Hematopoietic multipotent progenitor cell treated with erythropoietin and hydrocortisone succinate and interleukin-3 and kit ligand, for 4 days (in vitro differentiated cells): ENCODE measurements at regions not wholly inside any gene's neighbourhood (a gene's known extent, or its start where the extent isn't known, plus 50 kb on each side); places are given as distances from the start of the nearest gene placed in this dataset.
"Not testable (repeated sequence)": the region's sequence is repeated elsewhere in the genome, so short reads cannot be mapped to it uniquely, and the experiment has no call there.

Experiments used
- DNase-seq: peaks from one replicate; pipeline ENCODE4 v3.0.0-alpha.2; 2015

- DNase-seq = no peak
Observed at GRCh38 chr17:77038884-77039555, 101.7 kb upstream of the SEC14L1 start.

- no peak for DNase-seq
Observed at GRCh38 chr17:77042476-77043231, 98.1 kb upstream of the SEC14L1 start.

- no peak for DNase-seq
Observed at GRCh38 chr17:77045441-77046041, 95.2 kb upstream of the SEC14L1 start.

GRCh38 chr17:77049440-77049839, 91.3 kb upstream of the SEC14L1 start:
- no peak for DNase-seq

GRCh38 chr17:77050901-77051300, 89.9 kb upstream of the SEC14L1 start:
- DNase-seq = not testable (repeated sequence)

- no peak for DNase-seq
Observed at GRCh38 chr17:77054936-77055335, 85.8 kb upstream of the SEC14L1 start.

GRCh38 chr17:77055453-77055852, 85.3 kb upstream of the SEC14L1 start:
- no peak for DNase-seq

- no peak for DNase-seq
Observed at GRCh38 chr17:77058016-77058415, 82.8 kb upstream of the SEC14L1 start.

- no peak for DNase-seq
Observed at GRCh38 chr17:77061669-77062068, 79.1 kb upstream of the SEC14L1 start.

- no peak for DNase-seq
Observed at GRCh38 chr17:77064598-77064997, 76.2 kb upstream of the SEC14L1 start.

GRCh38 chr17:77066165-77066564, 74.6 kb upstream of the SEC14L1 start:
- no peak for DNase-seq

- peak; percentile 78 for DNase-seq
Observed at GRCh38 chr17:77066726-77067409, 73.9 kb upstream of the SEC14L1 start.

- DNase-seq = no peak
Observed at GRCh38 chr17:77068915-77069314, 71.9 kb upstream of the SEC14L1 start.

- peak; percentile 61 for DNase-seq
Observed at GRCh38 chr17:77070888-77071279, 69.9 kb upstream of the SEC14L1 start.

- DNase-seq = no peak
Observed at GRCh38 chr17:77071925-77072490, 68.8 kb upstream of the SEC14L1 start.

GRCh38 chr17:77072670-77073069, 68.1 kb upstream of the SEC14L1 start:
- DNase-seq = peak; percentile 62

- no peak for DNase-seq
Observed at GRCh38 chr17:77074681-77075080, 66.1 kb upstream of the SEC14L1 start.

- DNase-seq = no peak
Observed at GRCh38 chr17:77076124-77076830, 64.5 kb upstream of the SEC14L1 start.

GRCh38 chr17:77083531-77083930, 57.2 kb upstream of the SEC14L1 start:
- DNase-seq = peak; percentile 73

- peak; percentile 80 for DNase-seq
Observed at GRCh38 chr17:77085926-77086432, 54.8 kb upstream of the SEC14L1 start.

GRCh38 chr17:77086433-77087010, 54.2 kb upstream of the SEC14L1 start:
- DNase-seq = peak; percentile 86
